Fibroblast of upper back skin (primary cell): ENCODE measurements at regions not wholly inside any gene's neighbourhood (a gene's known extent, or its start where the extent isn't known, plus 50 kb on each side); places are given as distances from the start of the nearest gene placed in this dataset.
"Not testable (repeated sequence)": the region's sequence is repeated elsewhere in the genome, so short reads cannot be mapped to it uniquely, and the experiment has no call there.

ENCODE experiments used
- DNase-seq: peaks from one replicate; pipeline ENCODE4 v3.0.0-alpha.2; 2013

DNA sequence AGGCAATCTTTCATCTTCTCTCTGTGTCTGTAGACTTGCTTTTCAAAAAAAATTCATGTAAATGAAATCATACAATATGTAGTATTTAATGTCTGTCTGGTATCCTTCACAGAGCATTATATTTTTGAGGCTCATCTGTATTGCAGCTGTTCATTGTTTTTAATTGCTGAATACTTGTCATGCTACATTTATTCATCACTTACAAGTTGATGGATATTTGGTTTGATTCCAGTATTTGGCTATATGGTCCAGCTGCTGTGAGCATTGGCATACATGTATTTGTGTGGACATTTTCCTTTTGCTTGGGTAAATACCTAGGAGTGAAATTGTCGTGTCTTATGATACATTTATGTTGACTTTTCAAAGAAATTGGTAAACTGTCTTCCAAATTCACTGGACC lies 441.4 kb downstream of the DCDC2C start:
- no peak for DNase-seq

DNA sequence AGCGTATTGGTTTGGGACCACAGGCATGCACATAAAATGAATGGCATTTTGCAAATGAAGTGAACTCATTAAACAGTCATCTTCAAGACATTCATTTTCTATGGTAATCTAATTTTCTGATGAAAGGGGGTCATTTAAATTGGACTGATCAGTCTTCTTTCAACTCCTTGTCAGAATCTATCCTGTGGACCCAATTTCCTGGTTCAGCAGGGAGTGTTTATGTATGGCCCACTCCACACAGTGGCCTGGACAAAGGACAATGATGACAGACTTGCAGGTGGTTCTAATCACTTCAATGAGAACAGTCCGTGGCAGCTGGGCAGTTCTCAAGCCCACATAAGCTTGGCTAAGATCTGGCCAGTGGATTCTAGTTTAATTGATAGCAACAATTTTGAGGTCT lies 448.1 kb downstream of the DCDC2C start:
- DNase-seq: no peak

- DNase-seq: no peak
Measured at GRCh38 chr2:4152051-4152450, 448.7 kb downstream of the DCDC2C start.

DNA sequence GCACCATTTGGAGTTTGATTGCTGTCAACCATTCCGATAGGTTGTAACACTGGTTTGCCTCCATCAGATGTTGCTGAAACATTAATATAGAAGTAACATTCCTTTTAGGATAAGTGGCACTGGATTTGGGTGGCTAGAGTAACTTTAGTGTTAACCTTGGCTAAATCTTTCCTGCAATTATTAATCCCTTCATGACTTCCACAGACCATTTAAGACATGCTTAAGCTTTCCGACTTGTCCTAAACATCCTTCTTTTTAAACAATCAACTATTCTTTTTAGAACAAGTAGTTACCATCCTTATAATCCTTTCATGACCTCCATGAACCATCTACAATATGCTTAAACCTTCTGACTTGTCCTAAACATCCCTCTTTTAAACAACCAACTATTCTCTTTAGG lies 465.5 kb downstream of the DCDC2C start:
- DNase-seq: no peak

DNA sequence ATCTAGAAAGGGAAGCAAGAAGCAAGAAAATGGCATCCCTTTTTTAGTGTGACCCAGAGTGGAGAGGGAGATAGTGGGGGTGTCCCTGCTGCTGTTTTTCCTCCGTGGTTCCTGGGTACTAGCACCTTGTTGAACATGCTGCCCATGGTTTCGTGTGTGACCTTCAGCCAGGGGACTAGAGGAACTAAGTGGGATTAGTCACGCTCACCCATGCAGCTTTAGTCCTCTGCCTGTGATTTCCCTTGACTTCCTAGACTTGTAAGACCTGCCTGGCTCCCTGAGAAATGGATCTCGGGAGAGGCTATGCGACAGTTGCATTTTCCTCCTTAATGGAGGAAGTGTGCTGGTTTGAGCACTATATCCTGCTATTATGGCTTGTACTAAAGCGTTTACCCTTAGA lies 471.4 kb downstream of the DCDC2C start:
- no peak for DNase-seq

GRCh38 chr2:4175343-4175742 lies 472.0 kb downstream of the DCDC2C start:
- no peak for DNase-seq

- DNase-seq: no peak
Measured at GRCh38 chr2:4180631-4181030, 477.3 kb downstream of the DCDC2C start.

DNA sequence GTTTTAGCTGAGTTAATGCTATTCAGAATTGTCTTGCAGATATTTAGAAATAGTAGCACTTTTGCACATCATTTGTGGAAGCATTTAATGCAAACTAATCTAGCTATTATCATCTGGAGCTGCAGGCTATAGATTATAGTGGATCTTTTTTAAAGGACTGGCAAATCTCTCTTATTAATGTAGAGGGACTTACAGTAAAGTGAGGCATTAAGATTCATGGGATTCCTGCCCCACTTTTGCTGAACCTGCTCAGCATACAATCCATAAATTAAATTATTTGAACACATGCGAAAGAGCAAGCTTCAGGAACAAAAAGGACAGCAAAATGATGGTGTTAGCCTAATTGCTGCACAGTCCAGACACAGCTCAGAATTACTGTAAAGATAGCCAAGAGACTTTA lies 477.7 kb downstream of the DCDC2C start:
- DNase-seq: no peak

DNA sequence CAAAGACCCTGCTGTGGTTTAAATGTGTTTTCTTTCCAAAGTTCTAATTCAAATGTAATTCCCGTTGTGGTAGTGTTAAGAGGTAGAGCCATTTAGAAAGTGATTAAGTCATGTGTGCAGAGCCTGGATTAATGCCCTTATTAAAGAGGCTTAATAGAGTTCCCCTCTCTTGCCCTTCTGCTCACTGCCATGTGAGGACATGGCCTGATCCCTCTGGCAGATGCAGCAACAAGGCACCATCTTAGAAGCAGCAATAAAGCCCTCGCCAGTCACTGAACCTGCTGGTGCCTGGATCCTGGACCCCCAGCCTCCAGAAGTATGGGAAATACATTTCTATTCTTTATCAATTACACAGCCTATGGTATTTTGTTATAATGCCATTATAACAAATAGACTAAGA lies 485.2 kb downstream of the DCDC2C start:
- DNase-seq: no peak

GRCh38 chr2:4190548-4190947 lies 487.2 kb downstream of the DCDC2C start:
- DNase-seq: no peak

DNA sequence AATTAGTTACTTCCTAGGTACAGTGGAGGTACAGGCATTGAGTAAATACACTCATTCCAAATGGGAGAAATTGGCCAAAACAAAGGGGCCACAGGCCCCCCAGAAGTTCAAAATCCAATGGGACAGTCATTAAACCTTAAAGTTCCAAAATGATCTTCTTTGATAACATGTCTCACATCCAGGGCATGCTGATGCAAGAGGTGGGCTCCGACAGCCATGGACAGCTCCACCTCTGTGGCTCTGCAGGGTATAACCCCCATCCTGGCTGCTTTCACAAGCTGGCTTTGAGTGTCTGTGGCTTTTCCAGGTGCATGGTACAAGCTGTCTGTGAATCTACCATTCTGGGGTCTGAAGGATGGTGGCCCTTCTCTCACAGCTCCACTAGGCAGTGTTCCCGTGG lies 488.7 kb downstream of the DCDC2C start:
- DNase-seq: no peak

DNA sequence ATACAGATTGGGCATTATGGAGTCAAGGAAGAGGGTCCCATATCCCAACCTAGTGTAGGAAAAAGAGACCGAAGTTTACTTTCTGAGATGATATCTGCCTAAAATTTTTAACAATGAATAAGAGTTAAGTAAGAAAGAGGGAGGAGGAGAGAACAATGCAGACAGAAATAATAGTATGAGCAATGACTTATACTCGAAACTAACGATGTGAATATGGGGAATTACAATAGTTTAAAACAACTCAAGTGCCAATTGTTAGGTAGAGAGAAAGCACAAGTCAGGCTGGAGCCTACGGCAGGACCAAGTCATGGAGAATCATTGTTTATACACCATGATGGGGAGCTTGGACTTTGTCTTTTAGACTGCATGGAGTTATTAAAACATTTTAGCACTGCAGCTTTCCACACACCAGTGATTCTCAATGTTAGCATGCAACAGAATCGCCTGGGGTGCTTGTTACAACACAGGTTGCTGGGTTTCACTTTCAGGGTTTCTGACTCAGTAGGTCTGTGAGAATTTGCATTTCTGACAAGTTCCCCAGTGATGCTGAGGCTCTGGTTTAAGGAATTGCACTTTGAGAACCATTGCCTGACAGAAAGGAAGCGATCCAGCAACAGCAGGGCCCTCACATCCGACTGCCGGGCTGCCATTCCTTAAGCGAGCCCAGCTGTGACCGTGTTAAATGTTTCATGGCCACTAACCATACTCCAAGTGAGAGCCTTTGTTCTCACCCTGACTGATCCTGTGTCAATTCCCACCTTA lies 511.2 kb downstream of the DCDC2C start:
- DNase-seq: no peak

GRCh38 chr2:4217737-4218136 lies 514.4 kb downstream of the DCDC2C start:
- DNase-seq: no peak

GRCh38 chr2:4219101-4219500 lies 515.7 kb downstream of the DCDC2C start:
- DNase-seq: no peak

DNA sequence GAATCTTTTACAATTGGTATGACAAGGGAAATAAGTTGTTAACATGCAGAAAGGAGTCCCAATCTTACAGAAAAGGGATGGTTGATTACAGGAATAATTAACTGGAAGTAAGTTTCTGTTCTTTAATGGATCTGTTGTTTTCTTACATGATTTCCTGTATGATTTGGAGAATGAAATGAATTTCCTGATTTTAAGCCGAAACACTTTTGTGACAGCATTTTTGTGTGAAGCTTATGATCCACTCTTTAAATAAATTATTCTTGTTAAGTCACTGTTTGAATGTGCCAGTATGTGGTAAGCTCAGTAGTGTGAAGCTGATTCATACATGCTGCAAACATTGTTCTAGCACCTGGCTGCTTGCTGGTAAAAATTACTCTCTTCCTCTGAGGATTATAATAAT lies 516.2 kb downstream of the DCDC2C start:
- DNase-seq: no peak

DNA sequence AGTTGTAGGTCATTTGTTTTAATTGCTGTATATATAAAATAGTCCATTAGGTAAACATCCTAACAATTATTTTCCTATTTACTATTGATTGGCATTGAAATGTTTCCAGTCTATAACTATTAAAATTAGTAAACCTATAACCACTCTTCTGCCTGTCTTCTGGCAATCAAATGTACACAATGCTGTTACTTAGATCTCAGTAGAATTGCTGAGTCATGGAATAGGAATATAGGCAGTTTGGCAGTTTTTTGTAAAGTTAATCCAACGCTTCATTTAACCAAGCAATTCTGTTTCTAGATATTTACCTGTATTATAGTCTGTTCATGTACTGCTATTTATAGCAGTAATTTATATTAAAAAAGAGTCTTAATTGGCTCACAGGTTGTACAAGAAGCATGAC lies 518.1 kb downstream of the DCDC2C start:
- no peak for DNase-seq

GRCh38 chr2:4221845-4222244 lies 518.5 kb downstream of the DCDC2C start:
- no peak for DNase-seq

DNA sequence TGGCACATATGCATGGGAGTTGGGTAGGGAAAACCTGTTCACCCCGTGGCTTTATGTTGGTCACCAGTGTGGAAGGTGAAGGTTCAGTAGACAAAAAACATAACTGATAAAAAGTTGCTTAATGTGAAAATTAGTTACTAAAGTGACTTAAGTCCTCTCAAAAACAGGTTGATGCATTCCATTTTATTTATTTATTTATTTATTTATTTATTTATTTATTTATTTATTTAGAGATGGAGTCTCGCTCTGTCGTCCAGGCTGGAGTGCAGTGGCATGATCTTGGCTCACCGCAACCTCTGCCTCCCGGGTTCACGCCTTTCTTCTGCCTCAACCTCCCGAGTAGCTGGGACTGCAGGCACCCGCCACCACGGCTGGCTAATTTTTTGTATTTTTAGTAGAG lies 541.0 kb downstream of the DCDC2C start:
- DNase-seq: not testable (repeated sequence)

DNA sequence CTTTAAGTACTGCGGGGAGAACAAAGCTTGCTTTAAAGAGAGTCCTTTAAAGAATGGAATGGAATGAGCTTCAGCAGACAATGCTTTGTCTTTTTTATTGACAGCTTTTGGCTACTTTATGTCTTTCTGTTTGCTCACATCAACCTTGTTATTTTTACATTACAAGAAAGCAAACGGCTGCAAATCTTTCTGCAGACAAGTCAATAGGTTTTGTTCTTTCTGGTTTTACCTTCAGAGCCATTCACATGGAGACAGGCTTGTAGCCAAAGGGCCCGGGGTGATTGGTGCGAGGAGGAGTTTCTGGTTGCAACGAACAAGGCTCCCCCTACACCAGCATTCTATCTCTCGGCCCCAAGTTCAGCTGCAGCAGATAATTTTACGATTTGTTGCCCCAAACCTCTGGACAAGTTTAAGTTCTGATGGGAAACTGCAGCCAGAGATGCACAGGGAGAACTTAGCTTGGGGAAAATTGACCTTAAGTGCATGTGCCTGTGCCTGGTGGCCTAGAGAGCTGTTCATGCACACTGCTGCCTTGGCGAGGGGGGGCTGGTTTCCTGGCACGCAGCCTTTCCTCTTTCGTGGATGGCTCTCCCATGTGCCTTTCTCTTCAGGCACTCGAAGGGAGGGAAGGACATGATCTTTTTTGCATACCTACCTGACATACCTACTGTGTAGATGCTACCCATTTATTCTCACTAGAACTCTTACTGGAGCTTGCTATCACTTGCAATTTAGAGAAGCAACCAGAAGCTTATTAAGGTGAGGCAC lies 543.2 kb downstream of the DCDC2C start:
- no peak for DNase-seq

DNA sequence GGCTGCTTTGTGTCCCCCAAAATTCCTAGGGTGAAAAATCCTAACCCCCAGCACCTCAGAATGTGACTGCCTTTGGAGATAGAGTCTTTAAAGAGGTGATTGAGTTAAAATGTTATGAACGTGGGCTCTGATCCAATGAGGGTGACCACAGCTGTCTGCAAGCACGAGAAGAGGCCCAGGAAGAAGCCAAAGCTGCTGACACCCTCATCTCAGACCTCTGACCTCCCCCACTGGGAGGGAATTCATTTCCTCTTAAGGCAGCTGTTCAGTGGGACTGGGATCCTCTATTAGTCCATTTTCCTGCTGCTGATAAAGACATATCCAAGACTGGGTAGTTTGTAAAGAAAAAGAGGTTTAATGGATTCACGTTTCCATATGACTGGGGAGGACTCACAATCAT lies 544.4 kb downstream of the DCDC2C start:
- DNase-seq: no peak

- no peak for DNase-seq
Measured at GRCh38 chr2:4255491-4255890, 552.1 kb downstream of the DCDC2C start.

DNA sequence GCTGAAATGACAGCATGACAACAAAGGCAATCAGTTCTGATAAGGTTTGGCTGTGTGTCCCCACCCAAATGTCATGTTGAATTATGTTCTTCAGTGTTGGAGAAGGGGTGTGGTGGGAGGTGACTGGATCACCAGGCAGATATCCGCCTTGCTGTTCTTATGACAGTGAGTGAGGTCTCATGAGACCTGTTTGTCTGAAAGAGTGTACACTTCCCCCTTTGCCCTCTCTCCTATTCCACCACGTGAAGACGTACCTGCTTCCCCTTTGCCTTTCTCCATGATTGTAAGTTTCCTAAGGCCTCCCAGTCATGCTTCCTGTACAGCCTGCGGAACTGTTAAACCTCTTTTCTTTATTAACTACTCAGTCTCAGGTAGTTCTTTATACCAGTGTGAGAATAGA lies 553.0 kb downstream of the DCDC2C start:
- no peak for DNase-seq

GRCh38 chr2:4258563-4258962 lies 555.2 kb downstream of the DCDC2C start:
- no peak for DNase-seq

DNA sequence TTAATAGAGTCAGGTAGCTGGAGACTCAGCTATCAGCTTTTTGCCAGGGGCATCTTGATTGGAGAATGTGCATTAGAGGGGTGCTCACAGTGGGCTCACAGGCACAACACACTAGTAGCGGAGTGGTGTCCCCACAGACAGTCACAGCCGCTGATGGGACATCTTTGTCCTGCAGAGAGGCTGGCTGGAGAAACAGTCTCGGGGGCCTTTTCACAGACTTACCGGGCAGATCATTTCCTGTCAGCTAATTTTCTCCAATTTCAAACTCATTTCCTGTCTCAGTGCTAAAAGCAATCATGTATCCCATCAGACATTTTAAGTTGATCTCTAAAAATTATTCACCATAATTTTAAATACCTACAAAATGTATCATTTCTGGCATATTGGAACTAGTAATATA lies 562.6 kb downstream of the DCDC2C start:
- DNase-seq: no peak

- DNase-seq: no peak
Measured at GRCh38 chr2:4269885-4270284, 566.5 kb downstream of the DCDC2C start.
